ENCODE measurements at regions not wholly inside any gene's neighbourhood (a gene's known extent, or its start where the extent isn't known, plus 50 kb on each side); places are given as distances from the start of the nearest gene placed in this dataset.

DNA sequence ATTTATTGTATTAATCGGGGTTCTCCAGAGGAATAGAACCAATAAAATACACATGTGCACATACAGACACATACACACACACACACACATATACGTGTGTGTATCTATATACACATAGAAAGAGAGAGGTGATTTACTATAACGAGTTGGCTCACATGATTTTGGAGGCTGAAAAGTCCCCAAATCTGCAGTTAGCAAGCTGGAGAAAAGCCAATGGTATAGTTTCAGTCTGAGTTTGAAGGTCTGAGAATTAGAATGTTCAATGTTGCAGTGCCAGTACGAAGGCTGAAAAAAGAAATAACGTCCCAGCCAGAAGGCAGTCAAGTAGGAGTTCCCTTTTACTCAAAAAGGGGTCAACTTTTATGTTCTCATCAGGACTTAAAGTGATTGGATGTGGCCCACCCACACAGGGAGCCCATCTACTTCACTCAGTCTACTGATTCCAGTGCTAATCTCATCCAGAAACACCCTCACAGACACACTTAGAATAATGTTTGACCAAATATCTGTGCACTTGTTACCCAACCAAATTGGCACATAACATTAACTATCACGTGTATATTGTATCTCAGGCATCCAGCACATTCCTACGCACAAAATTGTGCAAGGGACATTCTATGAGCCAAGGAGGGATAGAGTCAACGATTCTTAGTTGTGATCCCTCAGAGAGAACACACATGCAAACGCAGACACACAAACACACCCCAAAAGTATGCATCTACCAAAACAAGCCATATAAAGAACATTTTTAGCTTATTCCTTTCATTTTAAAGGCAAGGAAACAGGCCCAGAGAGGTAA lies 195.5 kb upstream of the DUSP10 start:
- H3K27ac ChIP-seq (ENCODE audit: low read length), result no peak overlapping the region
- no peaks in the 10 kb centered on the region for H3K4me1 ChIP-seq (ENCODE audit: control insufficient read depth, insufficient read depth, low read length)
- H3K27me3 ChIP-seq (ENCODE audit: control insufficient read depth, insufficient read depth), result no peaks in the 10 kb centered on the region
- DNase-seq (no peak), ATAC-seq (no peak)
- intact Hi-C loops (cut with DNase I), result no loop called here
- H3K4me3 ChIP-seq (ENCODE audit: low read length), result no peak overlapping the region
- no peaks in the 10 kb centered on the region for H3K9me3 ChIP-seq (ENCODE audit: control insufficient read depth, low read length)
- 77% methylated on average over 9 of the region's 9 CpGs for WGBS

DNA sequence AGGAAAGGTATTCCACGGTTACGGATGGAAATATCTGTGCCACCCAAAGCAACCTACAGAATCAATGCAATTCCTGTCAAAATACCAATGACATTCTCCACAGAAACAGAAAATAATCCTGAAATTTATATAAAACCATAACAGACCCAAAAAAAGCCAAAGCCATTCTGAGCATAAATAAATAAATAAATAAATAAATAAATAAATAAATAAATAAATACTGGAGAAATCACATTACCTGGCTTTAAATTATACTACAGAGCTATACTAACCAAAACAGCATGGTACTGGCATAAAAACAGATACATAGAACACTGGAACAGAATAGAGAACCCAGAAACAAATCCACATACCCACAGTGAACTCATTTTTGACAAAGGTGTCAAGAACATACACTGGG lies 191.9 kb upstream of the DUSP10 start:
- 92% methylated on average over 2 of the region's 2 CpGs for WGBS

DNA sequence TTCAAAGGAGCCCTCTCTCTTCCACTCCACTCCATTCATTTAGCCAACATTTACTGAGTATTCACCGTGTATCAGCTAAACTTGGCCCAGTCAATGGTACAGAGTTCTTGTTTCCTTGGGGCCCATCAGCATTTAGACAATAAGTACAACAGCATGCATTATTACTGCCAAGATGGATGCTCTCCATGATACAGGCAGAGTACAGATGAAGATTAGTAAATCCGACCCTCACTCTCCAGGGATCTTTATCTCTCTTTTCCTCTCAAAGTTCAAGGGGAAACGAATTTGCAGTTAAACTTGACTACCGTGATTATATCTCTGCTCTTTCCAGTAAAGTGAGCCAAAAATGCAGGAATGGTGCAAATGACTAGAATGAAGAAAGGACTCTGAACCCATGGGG lies 184.6 kb upstream of the DUSP10 start:
- Histone ChIP-seq H3K27me3 (ENCODE audit: control insufficient read depth, insufficient read depth) (no peaks in the 10 kb centered on the region), H3K27ac (ENCODE audit: low read length) (no peak overlapping the region), H3K4me3 (ENCODE audit: low read length) (no peak overlapping the region), H3K9me3 (ENCODE audit: control insufficient read depth, low read length) (no peaks in the 10 kb centered on the region), H3K4me1 (ENCODE audit: control insufficient read depth, insufficient read depth, low read length) (no peaks in the 10 kb centered on the region)
- WGBS, result 35% methylated on average over 4 of the region's 4 CpGs
- DNase-seq (no peak), ATAC-seq (no peak)
- intact Hi-C loops (cut with DNase I), result no loop called here

More for the DNA sequence above, 191.9 kb upstream of the DUSP10 start:
- H3K4me3 ChIP-seq (ENCODE audit: low read length), result no peak overlapping the region
- no peak for DNase-seq
- no peaks in the 10 kb centered on the region for H3K9me3 ChIP-seq (ENCODE audit: control insufficient read depth, low read length)
- intact Hi-C loops (cut with DNase I), result no loop called here
- no peak overlapping the region for H3K27ac ChIP-seq (ENCODE audit: low read length)
- no peaks in the 10 kb centered on the region for H3K27me3 ChIP-seq (ENCODE audit: control insufficient read depth, insufficient read depth)
- no peaks in the 10 kb centered on the region for H3K4me1 ChIP-seq (ENCODE audit: control insufficient read depth, insufficient read depth, low read length)
- no peak for ATAC-seq

DNA sequence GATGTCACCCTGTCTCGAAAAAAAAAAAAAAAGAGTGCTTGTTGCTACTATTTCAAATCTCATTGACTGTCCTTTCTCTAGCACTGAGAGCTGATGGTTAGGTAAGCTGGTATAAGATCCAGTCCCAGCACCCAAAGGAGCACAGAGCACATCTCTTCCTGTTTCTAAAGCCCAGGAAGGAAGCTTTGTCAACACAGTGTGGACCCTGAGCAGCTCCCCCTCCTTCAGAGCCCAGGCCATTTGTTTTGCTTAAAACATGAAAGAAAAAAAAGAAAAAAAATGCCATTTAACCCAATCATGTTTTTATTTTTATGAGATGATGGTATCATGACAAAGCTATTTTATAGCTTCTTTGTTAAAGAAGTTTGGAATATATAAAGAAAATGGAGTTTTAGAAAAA lies 184.1 kb upstream of the DUSP10 start:
- H3K4me3 ChIP-seq (ENCODE audit: low read length), result no peak overlapping the region
- no peaks in the 10 kb centered on the region for H3K9me3 ChIP-seq (ENCODE audit: control insufficient read depth, low read length)
- 73% methylated on average over 1 of the region's 1 CpG for WGBS
- H3K27me3 ChIP-seq (ENCODE audit: control insufficient read depth, insufficient read depth), result no peaks in the 10 kb centered on the region
- H3K27ac ChIP-seq (ENCODE audit: low read length), result no peak overlapping the region
- intact Hi-C loops (cut with DNase I), result no loop called here
- no peak for ATAC-seq
- no peak for DNase-seq
- H3K4me1 ChIP-seq (ENCODE audit: control insufficient read depth, insufficient read depth, low read length), result no peaks in the 10 kb centered on the region

DNA sequence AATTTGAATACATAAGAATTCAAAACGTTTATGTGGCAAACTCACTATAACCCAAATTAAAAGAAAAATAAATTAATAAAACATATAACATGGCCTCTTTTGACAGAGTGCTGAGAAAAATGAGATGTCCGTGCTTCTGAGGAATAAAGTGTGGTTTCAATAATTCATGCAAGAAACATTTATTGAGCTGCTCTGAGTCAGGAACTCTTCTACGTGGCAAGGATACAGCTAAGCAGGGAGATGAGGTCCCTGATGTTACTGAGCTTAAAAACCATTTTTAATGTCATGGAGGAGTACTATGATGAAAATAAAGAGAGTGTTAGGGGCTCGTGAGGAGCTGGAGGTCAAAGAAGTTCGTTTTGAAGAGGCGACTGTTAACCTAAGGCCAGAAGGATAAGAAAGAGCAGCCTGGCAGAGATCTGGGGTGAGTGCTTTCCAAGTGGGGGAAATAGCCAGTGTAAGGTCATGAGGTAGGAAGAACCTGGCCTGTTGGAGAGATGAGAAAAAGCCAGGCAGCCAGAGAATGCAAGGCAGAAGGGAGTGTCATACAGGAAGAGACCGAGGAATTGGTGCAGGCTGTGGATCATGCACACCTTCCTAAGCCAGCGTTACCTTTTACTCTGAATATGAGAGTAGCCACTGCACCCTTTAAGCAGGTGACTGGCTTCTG lies 182.2 kb upstream of the DUSP10 start:
- DNase-seq (no peak), ATAC-seq (no peak)
- H3K4me1 ChIP-seq (ENCODE audit: control insufficient read depth, insufficient read depth, low read length), result no peaks in the 10 kb centered on the region
- 74% methylated on average over 8 of the region's 8 CpGs for whole genome bisulfite sequencing
- H3K27ac ChIP-seq (ENCODE audit: low read length), result no peak overlapping the region
- intact Hi-C loops (cut with DNase I), result no loop called here
- no peaks in the 10 kb centered on the region for H3K27me3 ChIP-seq (ENCODE audit: control insufficient read depth, insufficient read depth)
- H3K9me3 ChIP-seq (ENCODE audit: control insufficient read depth, low read length), result no peaks in the 10 kb centered on the region
- H3K4me3 ChIP-seq (ENCODE audit: low read length), result no peak overlapping the region

DNA sequence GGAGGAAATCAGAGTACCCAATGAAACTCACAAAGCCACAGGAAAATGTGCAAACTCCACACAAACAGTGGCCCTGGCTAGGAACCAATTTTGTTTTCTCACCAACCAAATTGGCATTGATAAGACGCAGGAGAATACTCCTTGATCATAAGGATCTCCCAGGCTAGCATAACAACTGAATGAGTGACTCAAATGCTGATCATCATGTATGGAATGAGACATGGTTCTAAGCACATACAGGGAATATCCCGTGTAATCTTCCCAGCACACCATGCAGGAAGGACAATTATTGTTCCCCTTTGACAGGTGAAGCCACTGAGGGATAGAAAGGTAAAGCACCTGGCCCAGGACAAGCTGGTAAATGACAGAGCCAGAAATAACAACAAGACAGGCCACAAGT lies 180.0 kb upstream of the DUSP10 start:
- no peaks in the 10 kb centered on the region for H3K9me3 ChIP-seq (ENCODE audit: control insufficient read depth, low read length)
- H3K27me3 ChIP-seq (ENCODE audit: control insufficient read depth, insufficient read depth), result no peaks in the 10 kb centered on the region
- no peak for ATAC-seq
- intact Hi-C loops (cut with DNase I), result no loop called here
- no peak overlapping the region for H3K27ac ChIP-seq (ENCODE audit: low read length)
- WGBS, result 87% methylated on average over 2 of the region's 2 CpGs
- DNase-seq, result no peak
- H3K4me1 ChIP-seq (ENCODE audit: control insufficient read depth, insufficient read depth, low read length), result no peaks in the 10 kb centered on the region
- no peak overlapping the region for H3K4me3 ChIP-seq (ENCODE audit: low read length)

DNA sequence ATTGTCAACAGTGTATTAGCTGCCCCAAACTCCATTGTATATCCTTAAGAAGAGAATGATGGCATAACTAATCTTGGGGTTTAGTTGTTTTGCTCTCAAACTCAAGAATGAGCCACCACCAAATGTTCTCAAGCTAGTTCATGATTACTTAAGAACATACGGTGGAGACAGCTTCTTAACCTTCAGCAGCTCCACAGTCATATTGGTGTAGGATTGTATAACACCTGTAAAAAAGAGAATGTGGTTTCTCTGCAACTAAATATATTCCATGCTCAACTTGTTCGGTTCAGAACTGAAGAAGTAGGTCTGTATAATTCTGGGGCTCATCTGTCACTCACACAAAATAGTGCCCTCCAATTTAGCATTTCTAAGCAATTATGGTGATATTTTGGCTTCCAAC lies 177.9 kb upstream of the DUSP10 start:
- no peaks in the 10 kb centered on the region for H3K27me3 ChIP-seq (ENCODE audit: control insufficient read depth, insufficient read depth)
- no peaks in the 10 kb centered on the region for H3K9me3 ChIP-seq (ENCODE audit: control insufficient read depth, low read length)
- no peak overlapping the region for H3K4me3 ChIP-seq (ENCODE audit: low read length)
- intact Hi-C loops (cut with DNase I), result no loop called here
- no peak for ATAC-seq
- H3K27ac ChIP-seq (ENCODE audit: low read length), result no peak overlapping the region
- H3K4me1 ChIP-seq (ENCODE audit: control insufficient read depth, insufficient read depth, low read length), result no peaks in the 10 kb centered on the region
- WGBS, result 85% methylated on average over 2 of the region's 2 CpGs
- DNase-seq, result no peak

DNA sequence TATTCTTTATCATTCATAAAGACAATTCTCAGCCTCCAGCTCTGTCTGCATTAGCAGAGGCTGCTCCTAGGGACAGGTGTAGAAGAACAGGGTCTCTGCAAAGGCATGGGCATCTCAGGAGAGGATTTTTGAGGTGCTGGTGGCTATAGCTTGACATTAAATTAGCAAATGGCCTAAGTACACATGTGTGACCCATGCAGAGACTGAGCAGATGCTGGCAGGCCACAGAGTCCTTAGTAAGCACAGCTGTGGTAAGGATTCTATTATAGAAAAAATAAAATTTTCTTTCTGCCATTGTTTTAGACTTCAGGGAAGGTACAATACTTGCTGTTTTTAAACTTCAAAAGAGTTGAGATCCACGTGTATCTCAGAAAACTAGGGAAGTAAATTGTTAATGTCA lies 177.5 kb upstream of the DUSP10 start:
- intact Hi-C loops (cut with DNase I), result no loop called here

DNA sequence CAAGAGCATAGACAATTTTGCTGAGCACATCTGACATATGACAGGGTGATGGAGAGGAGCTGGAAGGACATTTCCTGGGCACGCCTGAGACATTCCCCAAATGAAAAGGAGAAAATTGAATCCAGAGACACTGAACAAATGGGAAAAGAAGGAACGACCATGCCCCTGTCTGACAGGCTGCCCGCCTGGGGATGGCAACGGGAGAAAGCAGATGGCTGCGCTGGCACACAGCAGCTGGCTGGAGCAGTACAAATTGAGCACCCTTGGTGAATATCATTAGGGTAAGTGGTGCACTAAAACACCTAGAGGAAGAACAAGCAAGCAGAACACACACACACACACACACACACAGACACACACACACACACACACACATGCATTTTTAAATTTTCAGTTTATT lies 174.3 kb upstream of the DUSP10 start:
- Histone ChIP-seq H3K4me1 (ENCODE audit: control insufficient read depth, insufficient read depth, low read length) (no peaks in the 10 kb centered on the region), H3K27me3 (ENCODE audit: control insufficient read depth, insufficient read depth) (no peaks in the 10 kb centered on the region), H3K9me3 (ENCODE audit: control insufficient read depth, low read length) (no peaks in the 10 kb centered on the region), H3K27ac (ENCODE audit: low read length) (no peak overlapping the region), H3K4me3 (ENCODE audit: low read length) (no peak overlapping the region)
- ATAC-seq (no peak), DNase-seq (no peak)
- intact Hi-C loops (cut with DNase I), result no loop called here
- 92% methylated on average over 5 of the region's 5 CpGs for WGBS

More for the DNA sequence above, 177.5 kb upstream of the DUSP10 start:
- no peaks in the 10 kb centered on the region for H3K9me3 ChIP-seq (ENCODE audit: control insufficient read depth, low read length)
- H3K27me3 ChIP-seq (ENCODE audit: control insufficient read depth, insufficient read depth), result no peaks in the 10 kb centered on the region
- no peak overlapping the region for H3K4me3 ChIP-seq (ENCODE audit: low read length)
- no peaks in the 10 kb centered on the region for H3K4me1 ChIP-seq (ENCODE audit: control insufficient read depth, insufficient read depth, low read length)
- WGBS, result 53% methylated on average over 1 of the region's 1 CpG
- no peak for DNase-seq
- no peak for ATAC-seq
- H3K27ac ChIP-seq (ENCODE audit: low read length), result no peak overlapping the region

DNA sequence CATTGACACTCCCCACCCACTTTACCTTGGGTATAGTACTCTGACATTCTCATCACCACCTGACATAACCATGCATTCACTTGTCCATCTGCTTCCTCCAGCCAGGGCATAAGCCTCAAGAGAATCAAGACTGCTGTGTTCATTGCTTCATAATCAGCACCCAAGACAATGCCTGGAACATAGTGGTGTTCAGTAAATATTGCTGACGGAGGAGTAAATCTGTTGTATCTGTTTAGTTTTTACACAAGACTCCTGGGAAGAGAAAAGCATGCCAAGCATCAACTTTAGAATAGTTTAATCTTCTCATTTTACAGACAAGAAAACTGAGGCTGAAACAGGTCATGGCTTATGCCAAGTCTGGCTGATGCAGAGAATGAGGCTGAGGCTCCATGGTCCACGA lies 173.9 kb upstream of the DUSP10 start:
- Histone ChIP-seq H3K27ac (ENCODE audit: low read length) (no peak overlapping the region), H3K4me3 (ENCODE audit: low read length) (no peak overlapping the region), H3K27me3 (ENCODE audit: control insufficient read depth, insufficient read depth) (no peaks in the 10 kb centered on the region), H3K9me3 (ENCODE audit: control insufficient read depth, low read length) (no peaks in the 10 kb centered on the region), H3K4me1 (ENCODE audit: control insufficient read depth, insufficient read depth, low read length) (no peaks in the 10 kb centered on the region)
- intact Hi-C loops (cut with DNase I), result no loop called here
- WGBS, result 81% methylated on average over 2 of the region's 2 CpGs
- DNase-seq (no peak), ATAC-seq (no peak)

DNA sequence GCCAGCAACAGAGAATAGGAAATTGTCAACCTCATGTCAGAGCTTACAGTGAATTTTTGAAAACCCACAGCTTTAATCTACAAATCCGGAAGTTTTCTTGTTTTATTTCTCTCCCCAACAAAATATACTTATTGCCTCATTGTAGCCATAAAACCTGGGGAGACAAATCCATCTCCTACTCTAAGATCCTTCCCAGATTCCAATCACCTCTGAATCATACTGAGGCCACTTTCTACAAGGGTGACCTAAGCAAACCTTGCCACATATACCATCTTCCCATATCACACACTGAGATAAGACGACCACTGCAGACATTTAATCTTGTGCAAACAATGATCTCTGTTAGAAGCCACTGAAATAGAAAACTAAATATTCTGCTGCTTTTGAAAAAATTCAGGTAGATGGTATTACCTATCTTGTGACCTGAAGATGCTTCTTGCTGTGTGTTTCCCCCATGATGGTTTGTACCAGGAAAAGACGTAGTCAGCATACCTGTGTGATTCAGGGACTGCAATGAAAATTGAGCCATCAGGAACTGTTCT lies 171.5 kb upstream of the DUSP10 start:
- no peak overlapping the region for H3K27ac ChIP-seq (ENCODE audit: low read length)
- ATAC-seq (no peak), DNase-seq (no peak)
- no peaks in the 10 kb centered on the region for H3K9me3 ChIP-seq (ENCODE audit: control insufficient read depth, low read length)
- H3K4me3 ChIP-seq (ENCODE audit: low read length), result no peak overlapping the region
- 70% methylated on average over 3 of the region's 3 CpGs for WGBS
- H3K27me3 ChIP-seq (ENCODE audit: control insufficient read depth, insufficient read depth), result no peaks in the 10 kb centered on the region
- intact Hi-C loops (cut with DNase I), result no loop called here
- no peaks in the 10 kb centered on the region for H3K4me1 ChIP-seq (ENCODE audit: control insufficient read depth, insufficient read depth, low read length)
